ENCODE measurements at regions not wholly inside any gene's neighbourhood (a gene's known extent, or its start where the extent isn't known, plus 50 kb on each side); places are given as distances from the start of the nearest gene placed in this dataset.

DNA sequence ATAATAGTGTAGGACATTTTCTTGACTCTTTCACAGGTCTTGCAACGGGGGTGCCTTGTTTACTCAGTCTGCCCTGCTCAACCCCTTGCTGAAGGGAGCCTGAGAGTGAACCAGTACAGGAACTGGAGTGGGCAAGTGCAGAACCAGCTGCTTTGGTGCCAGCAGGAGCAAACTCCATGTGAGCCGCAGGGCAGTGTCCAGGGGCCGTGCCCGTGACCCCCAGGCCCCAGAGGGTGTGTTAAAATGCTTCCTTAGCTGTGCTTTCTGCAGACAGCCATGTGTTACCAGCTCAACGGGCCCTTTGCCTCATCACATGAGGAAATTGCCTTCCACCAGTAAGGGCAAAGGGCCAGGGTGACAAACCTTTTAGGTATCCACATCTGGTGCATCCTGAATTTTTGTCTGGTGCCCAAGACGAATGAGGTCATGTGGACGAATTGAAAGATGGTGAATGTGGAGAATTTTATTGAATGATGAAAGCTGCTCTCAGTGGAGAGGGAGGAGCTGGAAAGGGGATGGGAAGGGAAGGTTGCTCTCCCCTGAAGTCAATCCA is 53.6 kb upstream of the OR5D13 start:
- intact Hi-C loops (cut with DNase I) = no loop called here
- DNase-seq (ENCODE audit: low spot score) = peak; percentile 46
